Left kidney (tissue), 1 donor: ENCODE measurements at regions not wholly inside any gene's neighbourhood (a gene's known extent, or its start where the extent isn't known, plus 50 kb on each side); places are given as distances from the start of the nearest gene placed in this dataset.

Source experiments
- DNase-seq: peaks from one replicate; pipeline ENCODE4 v3.0.0-alpha.2; 2013

GRCh38 chr12:119245904-119246494 is 67.3 kb downstream of the HSPB8 start:
- no peak for DNase-seq

GRCh38 chr12:119247007-119247719 is 68.4 kb downstream of the HSPB8 start:
- DNase-seq: no peak

GRCh38 chr12:119247720-119248043 is 69.0 kb downstream of the HSPB8 start:
- DNase-seq: no peak

GRCh38 chr12:119249383-119250155 is 70.8 kb downstream of the HSPB8 start:
- DNase-seq: no peak

GRCh38 chr12:119255314-119255713 is 76.6 kb downstream of the HSPB8 start:
- DNase-seq: no peak

GRCh38 chr12:119258149-119258548 is 76.4 kb upstream of the CCDC60 start:
- peak; percentile 19 for DNase-seq

- no peak for DNase-seq
These were observed 76.0 kb upstream of the CCDC60 start for GRCh38 chr12:119258556-119258955.

GRCh38 chr12:119259484-119259883 is 75.0 kb upstream of the CCDC60 start:
- DNase-seq: no peak

GRCh38 chr12:119262388-119262787 is 72.1 kb upstream of the CCDC60 start:
- DNase-seq: no peak

GRCh38 chr12:119263466-119263865 is 71.1 kb upstream of the CCDC60 start:
- no peak for DNase-seq

- no peak for DNase-seq
These were observed 67.6 kb upstream of the CCDC60 start for GRCh38 chr12:119266963-119267362.

- DNase-seq: no peak
These were observed 59.9 kb upstream of the CCDC60 start for GRCh38 chr12:119274636-119275065.

GRCh38 chr12:119283310-119283709 is 51.2 kb upstream of the CCDC60 start:
- DNase-seq: no peak
